ENCODE measurements at regions not wholly inside any gene's neighbourhood (a gene's known extent, or its start where the extent isn't known, plus 50 kb on each side); places are given as distances from the start of the nearest gene placed in this dataset.

DNA sequence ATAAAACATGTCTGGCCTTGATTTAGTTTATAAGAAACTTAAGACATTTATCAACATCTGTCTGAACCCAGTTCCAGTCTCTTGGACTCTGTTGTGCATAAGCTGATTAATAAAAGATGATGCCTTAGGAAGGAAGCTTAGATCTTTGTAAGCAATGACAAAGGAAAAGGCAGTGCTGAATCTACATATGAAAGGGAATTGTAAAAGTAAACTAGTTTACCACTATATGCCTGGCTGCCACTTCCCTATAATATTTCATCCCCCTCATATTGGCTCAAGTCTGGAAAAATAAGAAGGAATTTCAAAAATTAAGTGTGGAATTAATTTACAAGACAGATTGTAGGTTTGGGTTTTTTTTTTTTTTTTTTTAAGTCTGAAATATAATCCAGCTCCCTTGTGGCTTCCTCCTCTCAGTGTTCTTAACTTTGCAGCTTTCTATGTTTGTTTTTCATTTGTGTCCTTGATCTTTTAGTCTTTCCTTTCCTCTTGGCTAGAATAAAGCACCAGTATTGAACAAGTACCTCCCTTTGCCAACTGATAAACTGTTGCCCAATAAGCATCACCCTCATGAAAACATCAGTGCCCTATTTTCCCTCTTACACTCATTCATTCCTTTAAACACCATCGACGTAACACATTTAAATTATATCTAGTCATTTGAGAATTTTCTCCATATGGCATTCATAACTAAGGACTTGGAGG, 146.7 kb upstream of the TBX18 start:
- Histone ChIP-seq H4K91ac (ENCODE audit: insufficient read depth, low read depth, low read length) (no peak overlapping the region), H3K27me3 (ENCODE audit: control insufficient read depth, insufficient read depth, low read length) (no peaks in the 10 kb centered on the region), H3K56ac (ENCODE audit: extremely low read depth, insufficient read depth, low read length) (no peak overlapping the region), H3K18ac (ENCODE audit: low read depth, low read length) (no peak overlapping the region), H3K9me3 (ENCODE audit: control insufficient read depth, insufficient read depth, low read length) (no peaks in the 10 kb centered on the region), H3K4me1 (ENCODE audit: control insufficient read depth, insufficient read depth, low read length) (no peaks in the 10 kb centered on the region), H2AK9ac (replicated peaks; ENCODE audit: low read depth, low read length, poor library complexity) (no peak overlapping the region), H2AK5ac (ENCODE audit: low read depth, low read length) (no peak overlapping the region), H4K8ac (ENCODE audit: low read depth in 2 of 2, low read length in 2 of 2) (no peak overlapping the region), H2BK15ac (ENCODE audit: low read depth, low read length) (no peak overlapping the region), H3K23ac (ENCODE audit: low read depth, low read length) (no peak overlapping the region), H2AFZ (replicated peaks; ENCODE audit: low read length, poor library complexity) (no peak overlapping the region), H3K27ac (ENCODE audit: insufficient read depth, low read length) (no peak overlapping the region), H3K4me3 (ENCODE audit: insufficient read depth, low read depth, low read length) (no peak overlapping the region), H4K20me1 (ENCODE audit: insufficient read depth, low read length) (no peaks in the 10 kb centered on the region), H3K79me1 (ENCODE audit: low read depth in 1 of 2, low read length in 2 of 2) (no peaks in the 10 kb centered on the region), H4K5ac (ENCODE audit: low read depth, low read length) (no peak overlapping the region), H3K4ac (ENCODE audit: low read depth, low read length) (no peak overlapping the region), H3K9me1 (ENCODE audit: insufficient read depth, low read length) (no peaks in the 10 kb centered on the region), H3K14ac (replicated peaks; ENCODE audit: low read depth, low read length) (no peak overlapping the region), H3K36me3 (ENCODE audit: control insufficient read depth, insufficient read depth, low read length) (no peaks in the 10 kb centered on the region), H2BK20ac (ENCODE audit: low read depth, low read length) (no peak overlapping the region), H3K4me2 (ENCODE audit: low read depth, low read length) (no peak overlapping the region), H3K9ac (ENCODE audit: low read depth, low read length) (no peak overlapping the region), H2BK120ac (ENCODE audit: low read depth, low read length) (no peak overlapping the region), H2BK5ac (ENCODE audit: low read depth, low read length, poor library complexity, severe bottlenecking) (no peak overlapping the region)
- intact Hi-C loops (cut with micrococcal nuclease) (no loop called here), in situ Hi-C loops (cut with MboI; ENCODE audit: low sequenced_read_pairs) (no loop called here), dilution Hi-C loops (cut with HindIII; ENCODE audit: low sequenced_read_pairs, unreplicated experiment) (no loop called here)
- WGBS, 2 experiments (ENCODE audit: extremely low coverage in 2 of 2, insufficient read length in 1 of 2) = 100% methylated on average over 2 of the region's 2 CpGs; no CpG with 5 or more reads in 1 of the 2 experiments
- BruUV-seq (replicated peaks) = no TSS peak
- ChIA-PET CTCF (interaction anchor here (0.6 kb wide), 2 partner anchors 19 to 591 kb away, joined by 3 to 5 read pairs; no protein-coding TSS in a partner anchor), POLR2A (ENCODE audit: unreplicated experiment) (no interaction called here)
- ATAC-seq (ENCODE audit: low read depth) (no peak), DNase-seq (no peak)
- TF ChIP-seq NFE2L2 (IDR thresholded peaks at IDR 0.05; ENCODE audit: low read depth, low read length) (no peak), MXI1 (IDR thresholded peaks at IDR 0.05; ENCODE audit: borderline replicate concordance, low read depth, low read length) (no peak), MAZ (IDR thresholded peaks at IDR 0.05; ENCODE audit: borderline replicate concordance, low read depth, low read length) (no peak), CHD1 (IDR thresholded peaks at IDR 0.05; ENCODE audit: low read depth, low read length) (no peak), RAD21 (IDR thresholded peaks at IDR 0.05; ENCODE audit: low read length) (no peak)
- TF ChIP-seq, protein P1, sequence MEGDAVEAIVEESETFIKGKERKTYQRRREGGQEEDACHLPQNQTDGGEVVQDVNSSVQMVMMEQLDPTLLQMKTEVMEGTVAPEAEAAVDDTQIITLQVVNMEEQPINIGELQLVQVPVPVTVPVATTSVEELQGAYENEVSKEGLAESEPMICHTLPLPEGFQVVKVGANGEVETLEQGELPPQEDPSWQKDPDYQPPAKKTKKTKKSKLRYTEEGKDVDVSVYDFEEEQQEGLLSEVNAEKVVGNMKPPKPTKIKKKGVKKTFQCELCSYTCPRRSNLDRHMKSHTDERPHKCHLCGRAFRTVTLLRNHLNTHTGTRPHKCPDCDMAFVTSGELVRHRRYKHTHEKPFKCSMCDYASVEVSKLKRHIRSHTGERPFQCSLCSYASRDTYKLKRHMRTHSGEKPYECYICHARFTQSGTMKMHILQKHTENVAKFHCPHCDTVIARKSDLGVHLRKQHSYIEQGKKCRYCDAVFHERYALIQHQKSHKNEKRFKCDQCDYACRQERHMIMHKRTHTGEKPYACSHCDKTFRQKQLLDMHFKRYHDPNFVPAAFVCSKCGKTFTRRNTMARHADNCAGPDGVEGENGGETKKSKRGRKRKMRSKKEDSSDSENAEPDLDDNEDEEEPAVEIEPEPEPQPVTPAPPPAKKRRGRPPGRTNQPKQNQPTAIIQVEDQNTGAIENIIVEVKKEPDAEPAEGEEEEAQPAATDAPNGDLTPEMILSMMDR (conservative IDR thresholded peaks at IDR 0.05; ENCODE audit: low read depth, low read length) = no peak

Measured in IMR-90 (cell line).